Spleen (tissue), 11 donors: ENCODE measurements at regions not wholly inside any gene's neighbourhood (a gene's known extent, or its start where the extent isn't known, plus 50 kb on each side); places are given as distances from the start of the nearest gene placed in this dataset.

Source experiments
- DNase-seq: peaks from one replicate; pipeline ENCODE4 v3.0.0-alpha.2; 2020
- H3K27ac ChIP-seq, 8 donors: fragments of 200-600 bp; sonication (generic) in 7 of 8; 1 replicate in 4 of 8; 2 replicates in 4 of 8; pipeline versions ENCODE4 v1.5.0 to v1.8.0; 2016 to 2021; ENCODE audit warnings: inconsistent platforms in 4 of 8, mild to moderate bottlenecking in 4 of 8, moderate library complexity in 1 of 8
- H3K27me3 ChIP-seq, 7 donors: fragments of 200-600 bp; sonication (generic) in 6 of 7; replicated peaks in 1 of 7; 1 replicate in 4 of 7; 2 replicates in 3 of 7; pipeline versions ENCODE4 v1.5.0 to v1.8.0; 2016 to 2021; ENCODE audit warnings: inconsistent platforms in 3 of 7, mild to moderate bottlenecking in 1 of 7
- H3K36me3 ChIP-seq, 6 donors: fragments of 200-600 bp; sonication (generic) in 5 of 6; 1 replicate in 4 of 6; 2 replicates in 2 of 6; pipeline versions ENCODE4 v1.5.0 to v1.8.0; 2016 to 2021; ENCODE audit warnings: inconsistent platforms in 2 of 6
- H3K4me1 ChIP-seq, 6 donors: fragments of 200-600 bp; sonication (generic) in 5 of 6; 1 replicate in 3 of 6; 2 replicates in 3 of 6; pipeline versions ENCODE4 v1.5.0 to v1.8.0; 2016 to 2021; ENCODE audit warnings: inconsistent platforms in 3 of 6
- H3K4me3 ChIP-seq, 8 donors: fragments of 200-600 bp; sonication (generic) in 7 of 8; 1 replicate in 4 of 8; 2 replicates in 4 of 8; pipeline versions ENCODE4 v1.5.0 to v1.8.0; 2016 to 2021; ENCODE audit warnings: inconsistent platforms in 4 of 8, mild to moderate bottlenecking in 4 of 8, moderate library complexity in 2 of 8
- H3K9me3 ChIP-seq, 8 donors: fragments of 200-600 bp; sonication (generic) in 7 of 8; 1 replicate in 4 of 8; 2 replicates in 4 of 8; pipeline versions ENCODE4 v1.5.0 to v1.8.0; 2016 to 2021; ENCODE audit warnings: inconsistent platforms in 4 of 8
- POLR2A ChIP-seq, 3 donors: fragments of 450-650 bp; IDR thresholded peaks; one replicate each; pipeline ENCODE4 v1.5.1; 2017; ENCODE audit warnings: antibody characterized with exemption in 3 of 3, mild to moderate bottlenecking in 1 of 3
- POLR2AphosphoS5 ChIP-seq, 3 donors: sonication (generic); formaldehyde crosslinking; IDR thresholded peaks; one replicate each; pipeline ENCODE4 v1.5.1; 2017; ENCODE audit warnings: antibody characterized with exemption in 3 of 3
- WGBS, 5 donors: extraction: QIAGEN DNeasy Blood & Tissue Kit in 3 of 5; methylation state at CpG; one replicate each; pipeline versions ENCODE4 v1.1.5 to v1.1.7; 2013 to 2018; 5-methylcytosine and 5-hydroxymethylcytosine counted together
- intact Hi-C: fragments of 100-400 bp; cut with DNase I; formaldehyde crosslinking; loops from one replicate; pipeline ENCODE4 v1.15.0; 2023; ENCODE audit warnings: low total_unique reads
- TF ChIP-seq, protein P1 (sequence below), 11 experiments: fragments of 200-600 bp in 7 of 11; fragments of 450-650 bp in 4 of 11; sonication (generic) in 4 of 11; IDR thresholded peaks in 8 of 11; conservative IDR thresholded peaks in 3 of 11; 1 replicate in 7 of 11; 2 replicates in 4 of 11; pipeline versions ENCODE4 v1.4.0 to v1.8.0; 2016 to 2021; ENCODE audit warnings: antibody characterized with exemption in 11 of 11, inconsistent platforms in 4 of 11, mild to moderate bottlenecking in 1 of 11
- donor health status: healthy with polysubstance abuse.
- donor health status: DM: no; HTN: no; CAD: no; lungs with moderate emphysema.
- donor health status: DM: no; HTN: no; CAD: no.
- donor health status: Bipolar disorder and iron deficiency.
- donor health status: healthy.
- donor health status: DM: no; HTN: no; CAD: no.
- donor health status: DM: yes; HTN: yes; CAD: no.

GRCh38 chr5:98096155-98096554 is 677.3 kb upstream of the RGMB start:
- Histone ChIP-seq H3K9me3 (no peaks in the 10 kb centered on the region), H3K27me3 (no peaks in the 10 kb centered on the region), H3K36me3 (no peaks in the 10 kb centered on the region), H3K4me1 (no peaks in the 10 kb centered on the region), H3K4me3 (no peak overlapping the region), H3K27ac (no peak overlapping the region)
- intact Hi-C loops: no loop called here
- 72 to 92% (median 76%) methylated on average over 1 of the region's 1 CpG for WGBS, 5 donors
- no peak for TF ChIP-seq POLR2AphosphoS5 (IDR thresholded peaks at IDR 0.05)
- TF ChIP-seq POLR2A (IDR thresholded peaks at IDR 0.05): no peak
- TF ChIP-seq, protein P1, sequence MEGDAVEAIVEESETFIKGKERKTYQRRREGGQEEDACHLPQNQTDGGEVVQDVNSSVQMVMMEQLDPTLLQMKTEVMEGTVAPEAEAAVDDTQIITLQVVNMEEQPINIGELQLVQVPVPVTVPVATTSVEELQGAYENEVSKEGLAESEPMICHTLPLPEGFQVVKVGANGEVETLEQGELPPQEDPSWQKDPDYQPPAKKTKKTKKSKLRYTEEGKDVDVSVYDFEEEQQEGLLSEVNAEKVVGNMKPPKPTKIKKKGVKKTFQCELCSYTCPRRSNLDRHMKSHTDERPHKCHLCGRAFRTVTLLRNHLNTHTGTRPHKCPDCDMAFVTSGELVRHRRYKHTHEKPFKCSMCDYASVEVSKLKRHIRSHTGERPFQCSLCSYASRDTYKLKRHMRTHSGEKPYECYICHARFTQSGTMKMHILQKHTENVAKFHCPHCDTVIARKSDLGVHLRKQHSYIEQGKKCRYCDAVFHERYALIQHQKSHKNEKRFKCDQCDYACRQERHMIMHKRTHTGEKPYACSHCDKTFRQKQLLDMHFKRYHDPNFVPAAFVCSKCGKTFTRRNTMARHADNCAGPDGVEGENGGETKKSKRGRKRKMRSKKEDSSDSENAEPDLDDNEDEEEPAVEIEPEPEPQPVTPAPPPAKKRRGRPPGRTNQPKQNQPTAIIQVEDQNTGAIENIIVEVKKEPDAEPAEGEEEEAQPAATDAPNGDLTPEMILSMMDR (IDR thresholded peaks at IDR 0.05 in 8 of 11, conservative IDR thresholded peaks at IDR 0.05 in 3 of 11): no peak
- no peak for DNase-seq

DNA sequence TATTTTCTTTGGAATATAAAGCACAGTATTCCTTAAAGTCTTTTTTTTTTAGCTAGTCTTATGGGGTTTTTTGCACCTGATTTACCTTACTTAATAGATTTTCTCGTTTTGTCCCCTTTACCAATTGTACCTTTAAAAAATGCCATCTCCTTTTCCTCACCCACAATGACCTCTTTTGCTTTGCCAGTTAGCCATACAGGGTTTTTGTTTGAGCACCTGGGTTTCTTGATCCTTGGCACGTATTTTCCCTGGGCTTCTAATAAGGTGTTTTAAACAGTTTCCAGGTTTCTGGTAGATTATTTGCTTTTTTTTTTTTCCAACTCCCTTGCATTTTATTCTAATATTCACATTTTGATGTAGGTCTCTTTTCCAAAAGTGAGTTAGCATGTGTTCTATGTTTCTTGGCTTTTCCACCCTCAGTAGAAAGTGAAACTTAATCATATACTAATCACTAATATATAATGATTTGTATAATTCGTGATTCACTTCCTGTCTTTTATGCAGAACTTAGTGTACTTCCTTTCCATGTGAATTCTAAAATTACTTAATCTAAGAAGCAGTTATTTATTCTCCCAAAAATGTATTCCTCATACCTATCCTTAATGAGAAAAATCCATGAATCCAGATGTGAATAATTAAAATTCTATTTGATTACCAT is 673.9 kb upstream of the RGMB start:
- 55 to 72% (median 56%) methylated on average over 3 of the region's 3 CpGs for WGBS, 5 donors
- Histone ChIP-seq H3K9me3 (no peaks in the 10 kb centered on the region), H3K36me3 (no peaks in the 10 kb centered on the region), H3K27ac (no peak overlapping the region), H3K27me3 (no peaks in the 10 kb centered on the region), H3K4me1 (no peaks in the 10 kb centered on the region), H3K4me3 (no peak overlapping the region)
- intact Hi-C loops: no loop called here
- TF ChIP-seq POLR2A (IDR thresholded peaks at IDR 0.05) (no peak), POLR2AphosphoS5 (IDR thresholded peaks at IDR 0.05) (no peak)
- TF ChIP-seq, protein P1 (IDR thresholded peaks at IDR 0.05 in 8 of 11, conservative IDR thresholded peaks at IDR 0.05 in 3 of 11): no peak
- DNase-seq: no peak

DNA sequence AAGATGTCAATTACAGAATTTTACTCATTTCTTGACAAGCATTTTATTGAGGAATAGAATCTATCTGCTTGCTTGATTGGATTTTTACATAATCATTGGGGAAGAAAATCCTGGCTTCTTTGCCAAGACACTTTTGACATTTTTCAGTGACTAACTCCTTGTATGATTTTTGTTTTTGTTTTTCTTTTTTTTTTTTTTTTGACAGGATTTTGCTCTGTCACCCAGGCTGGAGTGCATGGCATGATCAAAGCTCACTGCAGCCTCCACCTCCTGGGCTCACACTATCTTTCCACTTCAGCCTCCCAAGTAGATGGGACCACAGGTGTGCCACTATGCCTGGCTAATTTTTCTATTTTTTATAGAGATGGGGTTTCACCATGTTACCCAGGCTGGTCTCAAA is 672.3 kb upstream of the RGMB start:
- intact Hi-C loops: no loop called here
- H3K4me1 ChIP-seq: no peaks in the 10 kb centered on the region
- H3K27ac ChIP-seq: no peak overlapping the region
- no peaks in the 10 kb centered on the region for H3K9me3 ChIP-seq
- no peak for DNase-seq
- H3K4me3 ChIP-seq: no peak overlapping the region
- H3K27me3 ChIP-seq: no peaks in the 10 kb centered on the region
- no peak for TF ChIP-seq POLR2A (IDR thresholded peaks at IDR 0.05)
- TF ChIP-seq POLR2AphosphoS5 (IDR thresholded peaks at IDR 0.05): no peak
- TF ChIP-seq, protein P1 (IDR thresholded peaks at IDR 0.05 in 8 of 11, conservative IDR thresholded peaks at IDR 0.05 in 3 of 11): no peak
- H3K36me3 ChIP-seq: no peaks in the 10 kb centered on the region

- 30 to 65% (median 61%) methylated on average over 3 of the region's 3 CpGs for WGBS, 5 donors
- H3K27me3 ChIP-seq: no peaks in the 10 kb centered on the region
- TF ChIP-seq, protein P1 (IDR thresholded peaks at IDR 0.05 in 8 of 11, conservative IDR thresholded peaks at IDR 0.05 in 3 of 11): no peak
- TF ChIP-seq POLR2AphosphoS5 (IDR thresholded peaks at IDR 0.05) (no peak), POLR2A (IDR thresholded peaks at IDR 0.05) (no peak)
- H3K9me3 ChIP-seq: no peaks in the 10 kb centered on the region
- H3K27ac ChIP-seq: no peak overlapping the region
- no peaks in the 10 kb centered on the region for H3K36me3 ChIP-seq
- H3K4me3 ChIP-seq: no peak overlapping the region
- DNase-seq: no peak
- no peaks in the 10 kb centered on the region for H3K4me1 ChIP-seq
- intact Hi-C loops: no loop called here
Measured at GRCh38 chr5:98102936-98103335, 670.5 kb upstream of the RGMB start.
